Mesendoderm (in vitro differentiated cells): ENCODE measurements at regions not wholly inside any gene's neighbourhood (a gene's known extent, or its start where the extent isn't known, plus 50 kb on each side); places are given as distances from the start of the nearest gene placed in this dataset.
A peak's percentile ranks its signal among the peaks of the same experiment; 100 is the strongest.

Experiments
- DNase-seq: peaks from one replicate; pipeline ENCODE4 v3.0.0; 2013
- H2AK5ac ChIP-seq: 2 replicates; pipeline ENCODE4 v1.6.1; 2013; ENCODE audit warnings: low read length, inconsistent platforms
- H2BK120ac ChIP-seq: 2 replicates; pipeline ENCODE4 v1.6.1; 2013; ENCODE audit warnings: low read depth, mild to moderate bottlenecking, low read length, moderate library complexity, mixed read lengths
- H2BK15ac ChIP-seq: replicated peaks from 2 replicates; pipeline ENCODE4 v1.6.1; 2013; ENCODE audit warnings: low read depth, mild to moderate bottlenecking, moderate library complexity
- H2BK5ac ChIP-seq: 2 replicates; pipeline ENCODE4 v1.6.1; 2013; ENCODE audit warnings: low read length, inconsistent platforms
- H3K18ac ChIP-seq: 2 replicates; pipeline ENCODE4 v1.6.1; 2013; ENCODE audit warnings: mild to moderate bottlenecking, low read length, mixed read lengths
- H3K23ac ChIP-seq: one replicate; pipeline ENCODE4 v1.6.1; 2013; ENCODE audit warnings: low read length
- H3K27ac ChIP-seq: 2 replicates; pipeline ENCODE4 v1.5.1; 2013; ENCODE audit warnings: low read depth, mild to moderate bottlenecking, inconsistent platforms, low read length, moderate library complexity
- H3K27me3 ChIP-seq: 2 replicates; pipeline ENCODE4 v1.6.1; 2013; ENCODE audit warnings: low read length, control low read depth, mild to moderate bottlenecking, inconsistent platforms; ENCODE audit not compliant: insufficient read depth, poor library complexity
- H3K36me3 ChIP-seq: 2 replicates; pipeline ENCODE4 v1.6.1; 2013; ENCODE audit warnings: low read length, inconsistent platforms; ENCODE audit not compliant: control insufficient read depth, insufficient read depth
- H3K4ac ChIP-seq: one replicate; pipeline ENCODE4 v1.6.1; 2013; ENCODE audit warnings: low read depth, mild to moderate bottlenecking, low read length, moderate library complexity
- H3K4me1 ChIP-seq: 2 replicates; pipeline ENCODE4 v1.6.1; 2013; ENCODE audit warnings: low read depth, low read length, inconsistent platforms; ENCODE audit not compliant: control insufficient read depth
- H3K4me2 ChIP-seq: 2 replicates; pipeline ENCODE4 v1.6.1; 2013; ENCODE audit warnings: low read length
- H3K4me3 ChIP-seq: 2 replicates; pipeline ENCODE4 v1.5.1; 2013; ENCODE audit warnings: mild to moderate bottlenecking, low read length
- H3K56ac ChIP-seq: one replicate; pipeline ENCODE4 v1.6.1; 2013; ENCODE audit warnings: low read length
- H3K79me1 ChIP-seq: 2 replicates; pipeline ENCODE4 v1.6.1; 2013; ENCODE audit warnings: low read length, inconsistent platforms
- H3K79me2 ChIP-seq: 2 replicates; pipeline ENCODE4 v1.6.1; 2013; ENCODE audit warnings: mild to moderate bottlenecking, low read length; ENCODE audit not compliant: control insufficient read depth, insufficient read depth
- H3K9ac ChIP-seq: 2 replicates; pipeline ENCODE4 v1.6.1; 2013; ENCODE audit warnings: low read length, inconsistent platforms
- H4K5ac ChIP-seq: one replicate; pipeline ENCODE4 v1.6.1; 2013; ENCODE audit warnings: low read length
- H4K8ac ChIP-seq: one replicate; pipeline ENCODE4 v1.6.1; 2013; ENCODE audit warnings: low read depth, mild to moderate bottlenecking, control low read depth, low read length, moderate library complexity
- WGBS: extraction: QIAGEN DNeasy Blood & Tissue Kit; methylation state at CpG from one replicate; pipeline ENCODE4 v1.1.7; 2013; ENCODE audit warnings: low lambda C conversion rate, missing lambda C conversion rate; ENCODE audit not compliant: insufficient coverage; ENCODE audit errors: extremely low coverage; 5-methylcytosine and 5-hydroxymethylcytosine counted together

DNA sequence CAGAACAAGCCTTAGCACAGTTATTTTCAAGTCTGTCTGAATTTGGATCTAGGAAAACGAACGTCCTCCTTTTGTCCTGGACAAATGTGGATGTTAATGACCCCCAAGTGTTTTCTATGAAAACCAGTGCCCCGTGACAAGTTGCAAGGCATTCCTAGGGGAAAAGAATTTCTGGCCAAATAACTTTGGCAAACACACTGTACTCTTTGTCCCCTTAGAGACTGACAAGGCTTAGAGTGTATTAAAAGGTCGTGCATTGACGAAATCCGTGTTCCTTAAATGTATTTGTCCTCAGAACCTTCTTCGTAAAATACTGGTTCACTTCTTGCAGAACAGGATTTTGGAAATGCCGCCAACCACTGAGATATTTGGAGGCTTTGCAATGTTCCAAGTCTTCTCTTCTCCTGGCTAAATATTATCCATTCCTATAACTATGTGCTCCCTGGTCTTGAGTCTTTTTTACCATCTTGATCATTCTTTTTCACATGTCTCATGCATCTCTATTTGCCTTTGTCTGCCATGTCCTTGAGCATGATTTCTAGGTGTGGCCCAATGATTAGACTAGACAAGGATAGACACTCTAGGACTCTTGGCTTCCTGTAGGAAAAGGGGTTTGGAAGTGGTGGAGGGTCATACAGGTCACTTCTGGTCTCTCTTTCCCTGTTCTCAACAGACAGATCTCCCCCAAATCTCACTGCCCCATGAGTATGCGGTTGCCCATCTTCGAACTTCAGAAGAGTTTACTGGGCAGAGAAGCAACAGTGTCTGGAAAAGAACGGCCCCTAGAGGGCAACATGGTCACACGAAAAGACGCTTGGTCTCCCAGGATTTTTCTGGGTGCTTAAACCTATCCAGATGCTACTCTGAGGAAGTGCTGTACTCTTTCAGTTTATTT lies 117.5 kb downstream of the EDEM1 start:
- no peak overlapping the region for H2BK120ac ChIP-seq
- H3K79me2 ChIP-seq: no peaks in the 10 kb centered on the region
- H3K23ac ChIP-seq: no peak overlapping the region
- no peak overlapping the region for H3K4me3 ChIP-seq
- peak; percentile 59 for DNase-seq
- H3K18ac ChIP-seq: no peak overlapping the region
- no peaks in the 10 kb centered on the region for H3K36me3 ChIP-seq
- H3K4me1 ChIP-seq: no peaks in the 10 kb centered on the region
- H4K5ac ChIP-seq: no peak overlapping the region
- WGBS: no CpG with 5 or more reads among the region's 13 CpGs
- H2BK15ac ChIP-seq: no peak overlapping the region
- H4K8ac ChIP-seq: no peak overlapping the region
- no peaks in the 10 kb centered on the region for H3K27me3 ChIP-seq
- no peak overlapping the region for H2AK5ac ChIP-seq
- H3K9ac ChIP-seq: no peak overlapping the region
- H2BK5ac ChIP-seq: no peak overlapping the region
- H3K4ac ChIP-seq: no peak overlapping the region
- H3K79me1 ChIP-seq: no peaks in the 10 kb centered on the region
- H3K56ac ChIP-seq: no peak overlapping the region
- no peak overlapping the region for H3K4me2 ChIP-seq
- H3K27ac ChIP-seq: no peak overlapping the region

DNA sequence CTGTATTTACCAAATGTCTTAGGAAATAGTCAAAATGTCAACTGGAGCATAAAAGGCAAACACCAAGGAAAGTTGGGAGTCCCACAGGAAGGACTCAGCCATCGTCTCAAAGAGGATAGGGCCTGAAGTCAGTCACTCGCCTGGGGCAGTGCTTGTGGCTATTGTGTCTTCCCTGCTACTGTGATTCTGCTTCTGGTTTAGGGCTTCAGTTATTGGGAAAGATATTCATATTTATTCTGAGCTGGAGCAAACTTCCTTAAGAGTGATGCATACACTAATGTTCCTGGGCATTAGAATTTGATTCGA lies 118.1 kb downstream of the EDEM1 start:
- Histone ChIP-seq H3K79me1 (no peaks in the 10 kb centered on the region), H3K56ac (no peak overlapping the region), H3K4ac (no peak overlapping the region), H3K4me1 (no peaks in the 10 kb centered on the region), H3K79me2 (no peaks in the 10 kb centered on the region), H4K5ac (no peak overlapping the region), H3K9ac (no peak overlapping the region), H3K4me2 (no peak overlapping the region), H3K4me3 (no peak overlapping the region), H2BK120ac (no peak overlapping the region), H3K36me3 (no peaks in the 10 kb centered on the region), H3K27ac (no peak overlapping the region), H3K27me3 (no peaks in the 10 kb centered on the region), H2BK5ac (no peak overlapping the region), H4K8ac (no peak overlapping the region), H2AK5ac (no peak overlapping the region), H3K18ac (no peak overlapping the region), H2BK15ac (no peak overlapping the region), H3K23ac (no peak overlapping the region)
- no peak for DNase-seq
- no CpG with 5 or more reads among the region's 3 CpGs for whole genome bisulfite sequencing

DNA sequence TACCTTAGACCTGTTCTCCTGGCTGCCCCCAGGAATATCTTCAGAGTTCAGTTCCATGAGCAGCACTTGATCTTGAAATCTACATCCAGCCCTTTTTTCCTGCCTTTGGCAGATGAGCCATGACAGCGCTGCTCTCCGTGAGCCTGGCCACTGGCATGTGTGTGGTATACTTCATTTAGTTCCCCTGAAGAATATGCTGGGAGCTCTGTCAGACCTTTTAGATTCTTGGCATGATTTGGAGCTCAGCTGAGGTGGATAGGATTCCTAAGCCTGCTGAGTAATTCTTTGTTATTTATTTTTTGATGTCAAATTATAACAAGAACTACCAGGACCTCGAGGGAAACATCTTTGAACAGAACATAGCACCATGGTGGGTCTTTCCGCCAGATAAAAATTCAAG lies 121.7 kb downstream of the EDEM1 start:
- Histone ChIP-seq H3K18ac (no peak overlapping the region), H3K56ac (no peak overlapping the region), H3K36me3 (no peaks in the 10 kb centered on the region), H2AK5ac (no peak overlapping the region), H4K8ac (no peak overlapping the region), H3K4ac (no peak overlapping the region), H3K4me2 (no peak overlapping the region), H2BK15ac (no peak overlapping the region), H3K4me1 (no peaks in the 10 kb centered on the region), H2BK120ac (no peak overlapping the region), H3K9ac (no peak overlapping the region), H3K27ac (no peak overlapping the region), H4K5ac (no peak overlapping the region), H3K79me2 (no peaks in the 10 kb centered on the region), H3K79me1 (no peaks in the 10 kb centered on the region), H3K27me3 (no peaks in the 10 kb centered on the region), H2BK5ac (no peak overlapping the region), H3K4me3 (no peak overlapping the region), H3K23ac (no peak overlapping the region)
- DNase-seq: no peak
- no CpG with 5 or more reads among the region's 4 CpGs for WGBS

DNA sequence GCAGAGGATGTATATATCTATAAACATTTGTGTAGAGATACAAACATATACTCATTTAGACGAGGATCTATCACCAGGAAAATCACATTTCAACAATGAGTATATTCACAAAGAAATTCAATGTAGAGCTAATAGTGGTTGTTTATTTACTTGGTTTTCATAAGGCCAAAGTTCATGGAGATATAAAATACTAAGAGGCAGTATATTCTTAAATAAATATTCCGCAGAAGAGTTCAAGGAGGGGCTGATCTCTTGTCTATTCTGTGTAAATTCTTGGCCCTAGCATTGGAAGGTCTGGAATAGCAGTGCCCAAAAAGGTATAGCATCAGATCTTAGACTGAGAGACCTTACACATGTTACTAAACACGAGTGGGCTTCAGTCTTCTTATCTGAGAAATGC lies 122.1 kb downstream of the EDEM1 start:
- H3K4me1 ChIP-seq: no peaks in the 10 kb centered on the region
- H3K36me3 ChIP-seq: no peaks in the 10 kb centered on the region
- no peak for DNase-seq
- no peak overlapping the region for H4K5ac ChIP-seq
- H3K27ac ChIP-seq: no peak overlapping the region
- no peak overlapping the region for H3K56ac ChIP-seq
- H3K4ac ChIP-seq: no peak overlapping the region
- no peaks in the 10 kb centered on the region for H3K79me2 ChIP-seq
- no peak overlapping the region for H2BK5ac ChIP-seq
- no peak overlapping the region for H3K9ac ChIP-seq
- no peak overlapping the region for H4K8ac ChIP-seq
- H3K18ac ChIP-seq: no peak overlapping the region
- no peak overlapping the region for H2BK15ac ChIP-seq
- no peak overlapping the region for H3K4me3 ChIP-seq
- no peaks in the 10 kb centered on the region for H3K27me3 ChIP-seq
- no peak overlapping the region for H2BK120ac ChIP-seq
- WGBS: no CpG with 5 or more reads among the region's 3 CpGs
- H3K23ac ChIP-seq: no peak overlapping the region
- H2AK5ac ChIP-seq: no peak overlapping the region
- no peak overlapping the region for H3K4me2 ChIP-seq
- H3K79me1 ChIP-seq: no peaks in the 10 kb centered on the region

DNA sequence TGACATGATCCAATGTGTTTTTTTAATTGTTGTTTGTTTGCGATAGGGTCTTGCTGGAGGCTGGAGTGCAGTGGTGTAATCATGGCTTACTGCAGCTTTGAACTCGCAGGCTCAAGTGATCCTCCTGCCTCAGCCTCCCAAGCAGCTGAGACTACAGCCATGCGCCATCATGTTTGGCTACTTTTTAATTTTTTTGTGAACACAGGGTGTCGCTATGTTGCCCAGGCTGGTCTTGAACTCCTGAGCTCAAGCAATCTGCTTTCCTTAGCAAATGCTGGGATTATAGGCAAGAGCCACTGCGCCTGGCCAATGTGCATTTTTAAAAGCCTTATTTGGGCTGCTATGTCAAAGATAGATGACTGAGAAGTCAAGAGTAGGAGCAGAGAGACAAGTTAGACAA lies 123.0 kb downstream of the EDEM1 start:
- H2BK120ac ChIP-seq: no peak overlapping the region
- H3K79me1 ChIP-seq: no peaks in the 10 kb centered on the region
- H3K56ac ChIP-seq: no peak overlapping the region
- no peak overlapping the region for H3K18ac ChIP-seq
- no peak overlapping the region for H2AK5ac ChIP-seq
- no peaks in the 10 kb centered on the region for H3K27me3 ChIP-seq
- H3K4me1 ChIP-seq: no peaks in the 10 kb centered on the region
- no peak overlapping the region for H3K23ac ChIP-seq
- H3K27ac ChIP-seq: no peak overlapping the region
- no peaks in the 10 kb centered on the region for H3K79me2 ChIP-seq
- DNase-seq: no peak
- no peak overlapping the region for H3K9ac ChIP-seq
- no CpG with 5 or more reads among the region's 5 CpGs for WGBS
- H4K5ac ChIP-seq: no peak overlapping the region
- no peak overlapping the region for H2BK5ac ChIP-seq
- H3K4me2 ChIP-seq: no peak overlapping the region
- no peak overlapping the region for H4K8ac ChIP-seq
- H2BK15ac ChIP-seq: no peak overlapping the region
- no peak overlapping the region for H3K4ac ChIP-seq
- H3K4me3 ChIP-seq: no peak overlapping the region
- no peaks in the 10 kb centered on the region for H3K36me3 ChIP-seq

DNA sequence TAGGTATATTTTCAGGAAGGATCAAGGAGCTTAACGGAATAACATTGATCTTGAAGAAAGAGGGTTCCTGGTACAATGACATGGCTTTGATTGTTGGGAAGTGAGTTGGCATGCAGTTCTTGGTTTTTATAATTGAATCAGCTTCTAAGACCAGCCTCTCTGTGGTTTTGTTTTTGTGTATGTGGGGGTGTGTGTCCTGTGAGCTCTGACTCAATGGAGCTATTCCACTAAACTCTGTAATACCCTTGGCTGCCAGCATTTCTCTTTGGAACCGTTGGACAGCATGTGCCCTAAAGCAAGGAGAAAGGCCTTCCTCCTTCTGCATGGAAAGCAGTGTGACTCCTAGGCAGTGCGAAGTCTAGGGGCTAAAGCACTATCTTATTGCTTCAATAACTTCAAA lies 124.8 kb downstream of the EDEM1 start:
- no peaks in the 10 kb centered on the region for H3K79me2 ChIP-seq
- no peak overlapping the region for H3K56ac ChIP-seq
- H3K18ac ChIP-seq: no peak overlapping the region
- H3K79me1 ChIP-seq: no peaks in the 10 kb centered on the region
- H3K4me1 ChIP-seq: no peaks in the 10 kb centered on the region
- H4K5ac ChIP-seq: no peak overlapping the region
- H3K23ac ChIP-seq: no peak overlapping the region
- no peak overlapping the region for H3K4ac ChIP-seq
- no peak overlapping the region for H2BK120ac ChIP-seq
- H3K36me3 ChIP-seq: no peaks in the 10 kb centered on the region
- no peak overlapping the region for H3K4me2 ChIP-seq
- no peak overlapping the region for H2AK5ac ChIP-seq
- H2BK5ac ChIP-seq: no peak overlapping the region
- no peak for DNase-seq
- H3K27me3 ChIP-seq: no peaks in the 10 kb centered on the region
- H2BK15ac ChIP-seq: no peak overlapping the region
- WGBS: no CpG with 5 or more reads among the region's 3 CpGs
- no peak overlapping the region for H3K9ac ChIP-seq
- no peak overlapping the region for H4K8ac ChIP-seq
- no peak overlapping the region for H3K27ac ChIP-seq
- no peak overlapping the region for H3K4me3 ChIP-seq
